ENCODE measurements at regions not wholly inside any gene's neighbourhood (a gene's known extent, or its start where the extent isn't known, plus 50 kb on each side); places are given as distances from the start of the nearest gene placed in this dataset.

DNA sequence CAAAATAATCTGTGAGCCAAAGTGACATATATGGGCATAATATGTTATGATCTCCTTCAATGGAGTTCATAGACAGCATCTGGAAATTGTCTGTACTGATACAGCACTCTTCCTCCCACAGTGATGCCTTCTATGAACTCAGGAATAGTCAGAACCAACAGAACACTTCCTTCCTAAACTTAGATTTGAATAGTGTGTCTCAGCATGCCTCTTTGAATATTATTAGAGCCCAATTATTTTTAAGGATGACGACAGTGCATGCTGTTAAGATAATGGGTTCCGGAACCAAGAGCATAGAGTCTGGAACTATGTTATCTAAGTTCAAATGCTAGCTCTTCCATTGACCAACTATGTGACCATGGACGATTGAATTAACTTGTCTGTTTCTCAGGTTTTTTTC lies 386.6 kb upstream of the PRICKLE1 start:
- peaks cover 0 to 2% of the 10 kb centered on the region in 2 donors for H3K9me3 ChIP-seq (ENCODE audit: control insufficient read depth in 2 of 2, insufficient read depth in 1 of 2, low read length in 1 of 2)
- no peak overlapping the region for H3K4me3 ChIP-seq (ENCODE audit: low read length in 2 of 2)
- no peaks in the 10 kb centered on the region for H3K36me3 ChIP-seq (ENCODE audit: control insufficient read depth in 2 of 2, insufficient read depth in 2 of 2, low read length in 1 of 2)
- DNase-seq (ENCODE audit: low read depth in 6 of 9, low spot score in 9 of 9) = no peak
- WGBS = 96% methylated on average over 3 of the region's 3 CpGs
- H3K27ac ChIP-seq (ENCODE audit: low read depth in 1 of 2, low read length in 1 of 2) = no peak overlapping the region
- H3K4me1 ChIP-seq (ENCODE audit: control insufficient read depth in 2 of 2, insufficient read depth in 2 of 2, low read length in 2 of 2) = no peaks in the 10 kb centered on the region
- H3K27me3 ChIP-seq (ENCODE audit: control insufficient read depth in 2 of 2, insufficient read depth in 1 of 2, low read length in 1 of 2) = no peaks in the 10 kb centered on the region

- H3K4me3 ChIP-seq (ENCODE audit: low read length in 2 of 2) = no peak overlapping the region
- WGBS = 90% methylated on average over 5 of the region's 5 CpGs
- no peaks in the 10 kb centered on the region for H3K27me3 ChIP-seq (ENCODE audit: control insufficient read depth in 2 of 2, insufficient read depth in 1 of 2, low read length in 1 of 2)
- H3K27ac ChIP-seq (ENCODE audit: low read depth in 1 of 2, low read length in 1 of 2) = no peak overlapping the region
- H3K36me3 ChIP-seq (ENCODE audit: control insufficient read depth in 2 of 2, insufficient read depth in 2 of 2, low read length in 1 of 2) = no peaks in the 10 kb centered on the region
- H3K9me3 ChIP-seq (ENCODE audit: control insufficient read depth in 2 of 2, insufficient read depth in 1 of 2, low read length in 1 of 2) = no peaks in the 10 kb centered on the region
- H3K4me1 ChIP-seq (ENCODE audit: control insufficient read depth in 2 of 2, insufficient read depth in 2 of 2, low read length in 2 of 2) = no peaks in the 10 kb centered on the region
- DNase-seq (ENCODE audit: low read depth in 6 of 9, low spot score in 9 of 9) = no peak
Observed at GRCh38 chr12:42969355-42969754, 379.8 kb upstream of the PRICKLE1 start.

DNA sequence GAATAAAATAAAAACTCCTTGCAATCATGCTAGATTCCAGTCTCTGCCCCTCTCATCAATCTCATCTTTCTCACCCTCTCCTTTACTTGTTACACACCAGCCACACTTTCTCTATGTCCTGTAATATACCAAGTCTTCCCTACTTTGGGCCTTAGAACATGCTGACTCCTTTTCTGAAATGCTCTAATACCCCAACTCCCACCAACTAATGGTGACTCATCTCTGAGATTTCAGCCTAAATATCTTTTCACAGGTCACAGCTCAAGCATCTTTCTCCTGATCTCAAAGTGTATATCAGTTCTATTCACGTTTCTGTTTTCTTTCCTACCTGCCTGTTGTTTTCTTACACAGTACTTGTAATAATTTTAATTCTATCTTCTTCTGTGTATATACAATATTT lies 378.9 kb upstream of the PRICKLE1 start:
- DNase-seq (ENCODE audit: low read depth in 6 of 9, low spot score in 9 of 9) = no peak
- H3K36me3 ChIP-seq (ENCODE audit: control insufficient read depth in 2 of 2, insufficient read depth in 2 of 2, low read length in 1 of 2) = no peaks in the 10 kb centered on the region
- no peak overlapping the region for H3K4me3 ChIP-seq (ENCODE audit: low read length in 2 of 2)
- H3K4me1 ChIP-seq (ENCODE audit: control insufficient read depth in 2 of 2, insufficient read depth in 2 of 2, low read length in 2 of 2) = no peaks in the 10 kb centered on the region
- no peaks in the 10 kb centered on the region for H3K27me3 ChIP-seq (ENCODE audit: control insufficient read depth in 2 of 2, insufficient read depth in 1 of 2, low read length in 1 of 2)
- no peaks in the 10 kb centered on the region for H3K9me3 ChIP-seq (ENCODE audit: control insufficient read depth in 2 of 2, insufficient read depth in 1 of 2, low read length in 1 of 2)
- 95% methylated on average over 1 of the region's 1 CpG for WGBS
- no peak overlapping the region for H3K27ac ChIP-seq (ENCODE audit: low read depth in 1 of 2, low read length in 1 of 2)

DNA sequence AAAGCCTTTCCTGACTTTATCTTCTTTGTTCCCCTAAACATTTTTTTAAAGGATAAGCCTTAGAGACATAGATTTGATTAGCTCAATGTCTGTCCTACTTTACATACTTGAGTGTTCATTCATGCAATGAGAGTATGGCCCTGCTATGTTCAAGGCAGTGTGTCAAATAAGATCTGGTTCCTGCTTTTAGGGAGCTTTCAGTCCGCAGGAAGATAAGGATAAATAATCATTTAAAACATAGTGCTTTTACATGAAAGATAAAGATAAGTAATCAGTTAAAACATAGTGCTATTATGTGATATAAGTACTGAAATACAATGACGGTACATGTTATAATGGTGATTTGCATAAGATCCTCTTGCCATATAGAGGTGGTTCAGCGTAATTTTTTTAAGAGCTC lies 378.3 kb upstream of the PRICKLE1 start:
- H3K27ac ChIP-seq (ENCODE audit: low read depth in 1 of 2, low read length in 1 of 2) = no peak overlapping the region
- H3K36me3 ChIP-seq (ENCODE audit: control insufficient read depth in 2 of 2, insufficient read depth in 2 of 2, low read length in 1 of 2) = no peaks in the 10 kb centered on the region
- no peaks in the 10 kb centered on the region for H3K4me1 ChIP-seq (ENCODE audit: control insufficient read depth in 2 of 2, insufficient read depth in 2 of 2, low read length in 2 of 2)
- H3K9me3 ChIP-seq (ENCODE audit: control insufficient read depth in 2 of 2, insufficient read depth in 1 of 2, low read length in 1 of 2) = no peaks in the 10 kb centered on the region
- DNase-seq (ENCODE audit: low read depth in 6 of 9, low spot score in 9 of 9) = no peak
- H3K4me3 ChIP-seq (ENCODE audit: low read length in 2 of 2) = no peak overlapping the region
- 95% methylated on average over 3 of the region's 3 CpGs for WGBS
- no peaks in the 10 kb centered on the region for H3K27me3 ChIP-seq (ENCODE audit: control insufficient read depth in 2 of 2, insufficient read depth in 1 of 2, low read length in 1 of 2)

DNA sequence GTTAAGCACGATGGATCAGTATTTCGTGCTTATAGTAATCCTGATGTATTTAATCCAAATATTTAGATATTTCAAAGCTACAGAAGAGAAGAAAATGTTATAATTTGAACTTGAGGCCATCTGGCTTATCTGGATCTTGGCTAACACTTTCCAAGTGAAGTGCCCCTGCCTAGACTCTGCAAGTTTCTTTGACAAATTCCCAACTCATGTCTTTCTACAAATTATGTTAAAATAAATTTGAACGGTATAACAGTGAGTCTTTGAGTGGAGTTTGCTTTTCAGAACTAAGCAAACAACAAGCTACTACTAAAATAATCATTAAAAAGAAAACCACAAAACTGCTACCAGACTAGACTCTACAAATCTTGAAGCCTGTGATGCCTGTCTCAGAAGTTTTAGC lies 374.4 kb upstream of the PRICKLE1 start:
- no peak overlapping the region for H3K4me3 ChIP-seq (ENCODE audit: low read length in 2 of 2)
- WGBS = 94% methylated on average over 3 of the region's 3 CpGs

DNA sequence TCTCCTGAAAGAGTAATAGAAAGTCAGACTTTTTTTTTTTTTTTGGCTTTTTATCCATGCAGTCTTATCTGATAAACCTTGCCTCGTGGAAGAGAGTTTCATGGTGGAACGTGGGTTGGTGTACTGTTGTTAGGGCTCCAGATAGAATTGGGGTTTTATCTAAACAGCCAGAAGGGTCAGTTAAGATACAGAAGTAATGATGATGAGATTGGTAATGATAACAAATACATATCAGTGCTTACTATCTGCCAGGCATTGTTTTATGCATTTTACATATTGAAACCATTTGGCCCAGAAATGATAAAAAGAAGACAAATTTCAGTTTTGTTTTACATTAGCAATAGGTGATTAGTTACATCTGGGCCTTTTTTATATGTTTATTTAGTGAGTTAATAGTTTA lies 372.8 kb upstream of the PRICKLE1 start:
- Histone ChIP-seq H3K4me1 (ENCODE audit: control insufficient read depth in 2 of 2, insufficient read depth in 2 of 2, low read length in 2 of 2) (no peaks in the 10 kb centered on the region), H3K27me3 (ENCODE audit: control insufficient read depth in 2 of 2, insufficient read depth in 1 of 2, low read length in 1 of 2) (no peaks in the 10 kb centered on the region), H3K36me3 (ENCODE audit: control insufficient read depth in 2 of 2, insufficient read depth in 2 of 2, low read length in 1 of 2) (no peaks in the 10 kb centered on the region), H3K27ac (ENCODE audit: low read depth in 1 of 2, low read length in 1 of 2) (no peak overlapping the region), H3K9me3 (ENCODE audit: control insufficient read depth in 2 of 2, insufficient read depth in 1 of 2, low read length in 1 of 2) (no peaks in the 10 kb centered on the region), H3K4me3 (ENCODE audit: low read length in 2 of 2) (no peak overlapping the region)
- 91% methylated on average over 2 of the region's 2 CpGs for WGBS
- DNase-seq (ENCODE audit: low read depth in 6 of 9, low spot score in 9 of 9) = no peak

More for the DNA sequence above, 374.4 kb upstream of the PRICKLE1 start:
- H3K4me1 ChIP-seq (ENCODE audit: control insufficient read depth in 2 of 2, insufficient read depth in 2 of 2, low read length in 2 of 2) = no peaks in the 10 kb centered on the region
- no peaks in the 10 kb centered on the region for H3K27me3 ChIP-seq (ENCODE audit: control insufficient read depth in 2 of 2, insufficient read depth in 1 of 2, low read length in 1 of 2)
- no peak overlapping the region for H3K27ac ChIP-seq (ENCODE audit: low read depth in 1 of 2, low read length in 1 of 2)
- no peaks in the 10 kb centered on the region for H3K9me3 ChIP-seq (ENCODE audit: control insufficient read depth in 2 of 2, insufficient read depth in 1 of 2, low read length in 1 of 2)
- no peak for DNase-seq (ENCODE audit: low read depth in 6 of 9, low spot score in 9 of 9)
- no peaks in the 10 kb centered on the region for H3K36me3 ChIP-seq (ENCODE audit: control insufficient read depth in 2 of 2, insufficient read depth in 2 of 2, low read length in 1 of 2)

DNA sequence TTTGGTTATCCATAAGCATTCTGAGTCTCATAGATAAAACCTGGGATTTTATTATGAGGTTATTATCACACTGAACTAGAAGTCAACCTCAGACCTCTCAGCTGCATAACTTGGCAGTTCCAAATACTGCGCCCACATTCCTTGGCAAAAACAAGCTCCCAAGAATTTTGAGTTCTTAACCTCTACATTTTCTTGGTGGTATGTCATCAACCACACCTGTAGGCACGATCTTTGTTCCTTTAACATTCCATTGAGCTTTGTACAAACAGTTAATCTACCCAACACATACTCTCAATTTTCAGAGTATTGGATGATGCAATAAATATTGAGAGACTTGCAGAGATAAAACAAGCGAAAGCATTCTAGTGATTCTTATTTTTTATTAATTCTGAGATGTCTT lies 371.8 kb upstream of the PRICKLE1 start:
- Histone ChIP-seq H3K36me3 (ENCODE audit: control insufficient read depth in 2 of 2, insufficient read depth in 2 of 2, low read length in 1 of 2) (no peaks in the 10 kb centered on the region), H3K9me3 (ENCODE audit: control insufficient read depth in 2 of 2, insufficient read depth in 1 of 2, low read length in 1 of 2) (no peaks in the 10 kb centered on the region), H3K4me1 (ENCODE audit: control insufficient read depth in 2 of 2, insufficient read depth in 2 of 2, low read length in 2 of 2) (no peaks in the 10 kb centered on the region), H3K4me3 (ENCODE audit: low read length in 2 of 2) (no peak overlapping the region), H3K27ac (ENCODE audit: low read depth in 1 of 2, low read length in 1 of 2) (no peak overlapping the region), H3K27me3 (ENCODE audit: control insufficient read depth in 2 of 2, insufficient read depth in 1 of 2, low read length in 1 of 2) (no peaks in the 10 kb centered on the region)
- DNase-seq (ENCODE audit: low read depth in 6 of 9, low spot score in 9 of 9) = no peak
- 89% methylated on average over 3 of the region's 3 CpGs for whole genome bisulfite sequencing

DNA sequence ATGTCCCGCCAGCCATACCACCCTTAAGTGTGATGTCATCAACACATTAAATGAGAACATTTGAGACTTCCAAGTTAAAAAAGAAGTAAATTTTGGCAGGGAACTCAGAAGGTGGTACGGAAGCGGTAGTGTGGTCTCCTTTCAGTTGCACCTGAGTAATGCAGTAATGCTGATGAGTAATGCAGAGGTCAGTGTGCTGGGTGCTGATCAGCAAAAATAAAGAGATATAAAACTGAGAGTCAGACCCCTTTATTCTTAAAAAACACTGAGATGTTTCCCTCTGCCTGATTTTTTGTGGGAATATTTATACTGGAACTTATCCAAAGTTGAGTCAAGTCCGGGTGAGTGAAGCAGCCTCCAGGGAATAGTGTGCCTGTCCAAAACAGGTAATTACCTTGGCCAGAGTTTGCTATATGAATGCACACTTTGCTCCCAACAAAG lies 370.6 kb upstream of the PRICKLE1 start:
- DNase-seq (ENCODE audit: low read depth in 6 of 9, low spot score in 9 of 9) = no peak
- WGBS = 96% methylated on average over 4 of the region's 4 CpGs
- no peak overlapping the region for H3K4me3 ChIP-seq (ENCODE audit: low read length in 2 of 2)
- H3K9me3 ChIP-seq (ENCODE audit: control insufficient read depth in 2 of 2, insufficient read depth in 1 of 2, low read length in 1 of 2) = no peaks in the 10 kb centered on the region
- no peaks in the 10 kb centered on the region for H3K4me1 ChIP-seq (ENCODE audit: control insufficient read depth in 2 of 2, insufficient read depth in 2 of 2, low read length in 2 of 2)
- H3K36me3 ChIP-seq (ENCODE audit: control insufficient read depth in 2 of 2, insufficient read depth in 2 of 2, low read length in 1 of 2) = no peaks in the 10 kb centered on the region
- no peak overlapping the region for H3K27ac ChIP-seq (ENCODE audit: low read depth in 1 of 2, low read length in 1 of 2)
- H3K27me3 ChIP-seq (ENCODE audit: control insufficient read depth in 2 of 2, insufficient read depth in 1 of 2, low read length in 1 of 2) = no peaks in the 10 kb centered on the region

- no peaks in the 10 kb centered on the region for H3K27me3 ChIP-seq (ENCODE audit: control insufficient read depth in 2 of 2, insufficient read depth in 1 of 2, low read length in 1 of 2)
- H3K4me3 ChIP-seq (ENCODE audit: low read length in 2 of 2) = no peak overlapping the region
- no peak overlapping the region for H3K27ac ChIP-seq (ENCODE audit: low read depth in 1 of 2, low read length in 1 of 2)
- H3K4me1 ChIP-seq (ENCODE audit: control insufficient read depth in 2 of 2, insufficient read depth in 2 of 2, low read length in 2 of 2) = no peaks in the 10 kb centered on the region
- H3K9me3 ChIP-seq (ENCODE audit: control insufficient read depth in 2 of 2, insufficient read depth in 1 of 2, low read length in 1 of 2) = no peaks in the 10 kb centered on the region
- no peak for DNase-seq (ENCODE audit: low read depth in 6 of 9, low spot score in 9 of 9)
- WGBS = 97% methylated on average over 1 of the region's 1 CpG
- H3K36me3 ChIP-seq (ENCODE audit: control insufficient read depth in 2 of 2, insufficient read depth in 2 of 2, low read length in 1 of 2) = no peaks in the 10 kb centered on the region
Observed at GRCh38 chr12:42958291-42958674, 368.7 kb upstream of the PRICKLE1 start.

Measured in thymus (tissue), 11 donors.